Naive thymus-derived CD4-positive, alpha-beta T cell (primary cell): ENCODE measurements at regions not wholly inside any gene's neighbourhood (a gene's known extent, or its start where the extent isn't known, plus 50 kb on each side); places are given as distances from the start of the nearest gene placed in this dataset.
"Not testable (repeated sequence)": the region's sequence is repeated elsewhere in the genome, so short reads cannot be mapped to it uniquely, and the experiment has no call there.

Experiments used
- ATAC-seq: fragments of 150-1000 bp; cut with Tn5 transposase; 2 replicates; pipeline ENCODE4 v1.10.0; 2021; ENCODE audit warnings: mild to moderate bottlenecking, moderate library complexity
- CTCF ChIA-PET: fragments of 350-600 bp; sonication (Branson Sonifier 250); formaldehyde crosslinking; loops from one replicate; lab custom pipeline; 2021; ENCODE audit warnings: antibody characterized with exemption; lab: Charles Lee
- POLR2A ChIA-PET: fragments of 350-600 bp; sonication (Branson Sonifier 250); formaldehyde crosslinking; loops from one replicate; lab custom pipeline; 2021; ENCODE audit warnings: antibody characterized with exemption, inconsistent platforms; lab: Charles Lee
- DNase-seq, 9 donors: peaks; one replicate each; pipeline versions ENCODE4 v3.0.0 to v3.0.0-alpha.2; 2020 to 2022; ENCODE audit warnings: mixed read lengths in 1 of 9
- H3K27ac ChIP-seq: one replicate; pipeline ENCODE4 v1.7.0; 2013; ENCODE audit warnings: mild to moderate bottlenecking, low read depth, low read length, moderate library complexity
- H3K27me3 ChIP-seq, 2 donors: one replicate each; pipeline ENCODE4 v1.7.0; 2013; ENCODE audit warnings: low read length in 2 of 2, mild to moderate bottlenecking in 2 of 2, moderate library complexity in 2 of 2; ENCODE audit not compliant: control insufficient read depth in 2 of 2, insufficient read depth in 2 of 2
- H3K36me3 ChIP-seq, 3 experiments: 1 replicate in 2 of 3; 2 replicates in 1 of 3; pipeline ENCODE4 v1.7.0; 2013; ENCODE audit warnings: low read length in 3 of 3, mild to moderate bottlenecking in 3 of 3, moderate library complexity in 1 of 3; ENCODE audit not compliant: insufficient read depth in 3 of 3, control insufficient read depth in 2 of 3
- H3K4me1 ChIP-seq, 2 donors: one replicate each; pipeline ENCODE4 v1.7.0; 2013; ENCODE audit warnings: low read length in 2 of 2, mild to moderate bottlenecking in 2 of 2, moderate library complexity in 1 of 2; ENCODE audit not compliant: control insufficient read depth in 2 of 2, insufficient read depth in 2 of 2
- H3K4me3 ChIP-seq: 2 replicates; pipeline ENCODE4 v1.7.0; 2013; ENCODE audit warnings: mild to moderate bottlenecking, low read length
- H3K9me3 ChIP-seq, 3 experiments: 1 replicate in 2 of 3; 2 replicates in 1 of 3; pipeline ENCODE4 v1.7.0; 2013; ENCODE audit warnings: low read length in 3 of 3; ENCODE audit not compliant: control insufficient read depth in 2 of 3
- H3K27ac Mint-ChIP-seq, 9 donors: one replicate each; pipeline ENCODE4 v1.8.0; 2020 to 2022; ENCODE audit warnings: mixed read lengths in 9 of 9, mild to moderate bottlenecking in 8 of 9, moderate library complexity in 5 of 9, inconsistent platforms in 2 of 9
- H3K27me3 Mint-ChIP-seq, 5 donors: one replicate each; pipeline ENCODE4 v1.8.0; 2021 to 2022; ENCODE audit warnings: mixed read lengths in 5 of 5, mild to moderate bottlenecking in 1 of 5
- H3K36me3 Mint-ChIP-seq, 5 donors: one replicate each; pipeline ENCODE4 v1.8.0; 2020 to 2022; ENCODE audit warnings: mixed read lengths in 5 of 5, mild to moderate bottlenecking in 3 of 5, inconsistent platforms in 1 of 5
- H3K4me1 Mint-ChIP-seq, 7 donors: one replicate each; pipeline ENCODE4 v1.8.0; 2020 to 2022; ENCODE audit warnings: mixed read lengths in 7 of 7, mild to moderate bottlenecking in 3 of 7, inconsistent platforms in 1 of 7
- H3K4me3 Mint-ChIP-seq, 10 donors: one replicate each; pipeline ENCODE4 v1.8.0; 2020 to 2022; ENCODE audit warnings: mild to moderate bottlenecking in 10 of 10, mixed read lengths in 10 of 10, moderate library complexity in 6 of 10, inconsistent platforms in 2 of 10
- H3K9me3 Mint-ChIP-seq, 11 donors: one replicate each; pipeline ENCODE4 v1.8.0; 2020 to 2022; ENCODE audit warnings: mixed read lengths in 11 of 11, mild to moderate bottlenecking in 4 of 11, inconsistent platforms in 1 of 11, moderate library complexity in 1 of 11
- intact Hi-C, 2 donors: fragments of 100-400 bp; cut with micrococcal nuclease; formaldehyde crosslinking; loops; one replicate each; pipeline ENCODE4 v1.15.1; 2023

DNA sequence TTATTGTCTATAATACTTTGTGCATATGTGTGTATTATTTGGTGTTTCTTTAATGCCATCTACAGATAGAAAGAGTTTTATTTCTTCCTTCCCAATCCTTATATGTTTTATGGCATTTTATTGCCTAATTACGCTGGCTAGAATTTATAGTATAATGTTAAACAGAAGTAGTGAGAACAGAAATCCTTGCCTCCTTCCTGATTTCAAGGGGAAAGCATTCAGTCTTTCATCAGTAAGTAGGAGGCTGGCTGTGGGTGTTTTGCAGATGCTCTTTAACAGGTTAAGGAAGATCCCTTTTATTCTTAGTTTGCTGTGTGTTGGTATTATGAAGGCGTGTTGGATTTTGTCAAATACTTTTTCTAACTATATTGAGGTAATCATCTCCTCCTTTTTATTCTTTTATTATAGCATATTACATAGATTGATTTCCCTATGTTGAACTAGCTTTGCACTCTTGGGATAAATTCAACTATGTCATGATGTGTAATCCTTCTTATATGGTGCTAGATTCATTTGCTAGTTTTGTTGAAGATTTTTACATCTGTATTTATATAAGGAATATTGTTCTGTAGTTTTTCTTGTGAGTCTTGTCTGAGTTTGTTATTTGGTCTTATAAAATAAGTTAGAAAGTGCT lies 204.6 kb downstream of the ANKRD30B start:
- H3K4me3 ChIP-seq, H3K4me3 Mint-ChIP-seq, H3K36me3 Mint-ChIP-seq, H3K27ac ChIP-seq, H3K27me3 Mint-ChIP-seq, H3K4me1 ChIP-seq, POLR2A ChIA-PET, H3K9me3 ChIP-seq, H3K36me3 ChIP-seq, H3K4me1 Mint-ChIP-seq, H3K27ac Mint-ChIP-seq, ATAC-seq, H3K27me3 ChIP-seq, DNase-seq, CTCF ChIA-PET, intact Hi-C loops: not testable (repeated sequence)
- H3K9me3 Mint-ChIP-seq: peaks cover 0 to 25% (median 5%) of the 10 kb centered on the region in 11 donors

DNA sequence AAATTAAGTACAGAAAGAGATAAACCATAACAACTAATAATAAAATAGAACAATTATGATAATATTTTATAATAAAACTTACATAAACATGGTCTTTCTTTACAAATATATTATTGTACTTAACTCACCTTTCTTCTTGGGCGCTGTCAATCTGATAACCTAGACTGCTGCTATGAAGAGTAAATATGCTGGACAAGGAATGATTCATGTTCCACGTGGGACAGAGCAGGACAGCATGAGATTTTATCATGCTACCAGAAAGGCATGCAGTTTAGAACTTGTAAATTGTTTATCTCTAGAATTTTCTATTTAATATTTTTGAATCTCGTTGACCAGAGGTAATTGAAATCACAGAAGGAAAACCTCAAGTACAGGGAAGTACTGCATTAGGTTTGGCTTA lies 210.7 kb downstream of the ANKRD30B start:
- intact Hi-C loops: no loop called here
- no peak overlapping the region for H3K27ac Mint-ChIP-seq
- Histone ChIP-seq H3K36me3 (no peaks in the 10 kb centered on the region), H3K9me3 (no peaks in the 10 kb centered on the region), H3K27ac (no peak overlapping the region), H3K4me3 (no peak overlapping the region), H3K4me1 (no peaks in the 10 kb centered on the region), H3K27me3 (peaks cover 0 to 4% of the 10 kb centered on the region in 2 donors)
- H3K9me3 Mint-ChIP-seq: peaks cover 0 to 27% (median 5%) of the 10 kb centered on the region in 11 donors
- DNase-seq: no peak
- no peak overlapping the region for H3K4me3 Mint-ChIP-seq
- CTCF ChIA-PET: no interaction called here
- no peaks in the 10 kb centered on the region for H3K4me1 Mint-ChIP-seq
- no peaks in the 10 kb centered on the region for H3K36me3 Mint-ChIP-seq
- ATAC-seq: no peak
- peaks cover 0 to 13% (median 0%) of the 10 kb centered on the region in 5 donors for H3K27me3 Mint-ChIP-seq
- POLR2A ChIA-PET: no interaction called here

DNA sequence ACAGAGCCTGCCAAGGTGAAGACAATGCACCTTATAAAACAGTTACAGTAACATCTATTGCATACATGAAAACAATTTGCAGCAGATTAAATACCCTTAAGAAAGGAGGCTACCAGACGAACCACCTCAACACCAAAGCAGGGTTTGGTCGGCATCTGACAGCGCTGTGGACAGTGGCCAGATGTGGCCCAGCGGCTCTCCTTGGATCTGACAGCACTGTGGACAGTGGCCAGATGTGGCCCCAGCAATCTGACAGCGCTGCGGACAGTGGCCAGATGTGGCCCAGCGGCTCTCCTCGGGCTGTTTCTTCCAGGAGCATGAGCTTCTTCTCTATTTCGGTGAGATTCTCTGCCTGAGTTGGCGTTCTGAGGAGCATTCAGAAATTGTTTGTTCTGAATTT lies 211.6 kb downstream of the ANKRD30B start:
- H3K4me3 ChIP-seq: no peak overlapping the region
- Mint-ChIP-seq H3K9me3 (peaks cover 0 to 27% (median 5%) of the 10 kb centered on the region in 11 donors), H3K4me1 (no peaks in the 10 kb centered on the region), H3K36me3 (no peaks in the 10 kb centered on the region), H3K27me3 (peaks cover 0 to 13% (median 0%) of the 10 kb centered on the region in 5 donors), H3K27ac (no peak overlapping the region), H3K4me3 (no peak overlapping the region)
- ATAC-seq (no peak), DNase-seq (no peak)
- H3K36me3 ChIP-seq: no peaks in the 10 kb centered on the region
- no peaks in the 10 kb centered on the region for H3K4me1 ChIP-seq
- intact Hi-C loops: no loop called here
- no peak overlapping the region for H3K27ac ChIP-seq
- CTCF ChIA-PET: no interaction called here
- POLR2A ChIA-PET: no interaction called here
- no peaks in the 10 kb centered on the region for H3K9me3 ChIP-seq
- peaks cover 0 to 4% of the 10 kb centered on the region in 2 donors for H3K27me3 ChIP-seq

DNA sequence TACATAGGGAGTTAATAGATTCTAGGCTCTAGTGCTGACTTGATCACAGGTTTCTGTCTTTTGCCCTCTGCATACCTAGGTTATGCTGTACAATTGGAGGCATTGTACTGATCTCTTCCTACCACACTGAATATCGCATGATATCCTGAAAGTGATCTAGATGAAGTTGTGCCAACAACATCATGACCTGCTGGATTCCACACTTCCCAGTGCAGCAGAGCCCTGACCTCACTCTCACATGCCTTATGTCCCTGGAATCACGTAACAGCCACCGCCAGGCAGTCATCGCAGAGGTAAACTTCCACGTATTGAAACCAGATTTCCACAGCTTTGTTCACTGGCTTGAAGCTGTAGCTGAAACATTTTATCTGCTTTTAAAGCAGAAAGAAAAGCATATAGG lies 214.0 kb downstream of the ANKRD30B start:
- Histone ChIP-seq H3K27me3 (peaks cover 0 to 4% of the 10 kb centered on the region in 2 donors), H3K4me3 (no peak overlapping the region), H3K36me3 (no peaks in the 10 kb centered on the region), H3K9me3 (no peaks in the 10 kb centered on the region), H3K27ac (no peak overlapping the region), H3K4me1 (no peaks in the 10 kb centered on the region)
- H3K4me3 Mint-ChIP-seq: no peak overlapping the region
- POLR2A ChIA-PET: no interaction called here
- H3K27ac Mint-ChIP-seq: no peak overlapping the region
- H3K4me1 Mint-ChIP-seq: no peaks in the 10 kb centered on the region
- intact Hi-C loops: no loop called here
- no peak for DNase-seq
- peaks cover 0 to 9% (median 0%) of the 10 kb centered on the region in 11 donors for H3K9me3 Mint-ChIP-seq
- ATAC-seq: no peak
- no peaks in the 10 kb centered on the region for H3K36me3 Mint-ChIP-seq
- peaks cover 0 to 10% (median 0%) of the 10 kb centered on the region in 5 donors for H3K27me3 Mint-ChIP-seq
- CTCF ChIA-PET: no interaction called here

DNA sequence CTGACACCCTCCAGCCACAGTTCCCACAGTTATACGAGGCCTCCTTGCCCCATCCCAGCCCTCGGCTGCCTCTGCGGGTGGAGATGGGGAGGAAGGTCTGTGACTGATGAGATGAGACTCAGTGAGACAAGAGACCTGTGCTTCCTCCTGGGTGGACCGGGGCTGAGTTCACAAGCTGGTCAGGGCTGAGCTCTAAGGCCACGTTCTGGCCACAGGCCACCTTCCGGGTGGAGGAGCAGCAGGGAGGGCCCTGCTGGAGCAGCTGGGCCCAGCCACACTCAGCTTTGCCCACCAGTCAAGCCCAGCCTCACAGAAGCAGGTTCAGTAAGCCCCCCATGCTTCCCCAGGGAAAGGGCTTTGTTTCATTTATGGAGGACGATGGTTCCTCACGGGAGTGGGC lies 214.7 kb downstream of the ANKRD30B start:
- ChIA-PET CTCF (no interaction called here), POLR2A (no interaction called here)
- peaks cover 0 to 3% of the 10 kb centered on the region in 2 donors for H3K27me3 ChIP-seq
- intact Hi-C loops: no loop called here
- no peaks in the 10 kb centered on the region for H3K36me3 Mint-ChIP-seq
- H3K9me3 Mint-ChIP-seq: peaks cover 0 to 2% (median 0%) of the 10 kb centered on the region in 11 donors
- no peak for ATAC-seq
- H3K4me3 ChIP-seq: no peak overlapping the region
- H3K36me3 ChIP-seq: no peaks in the 10 kb centered on the region
- peaks cover 0 to 10% (median 0%) of the 10 kb centered on the region in 5 donors for H3K27me3 Mint-ChIP-seq
- H3K27ac ChIP-seq: no peak overlapping the region
- no peaks in the 10 kb centered on the region for H3K4me1 ChIP-seq
- no peak overlapping the region for H3K4me3 Mint-ChIP-seq
- H3K9me3 ChIP-seq: no peaks in the 10 kb centered on the region
- H3K27ac Mint-ChIP-seq: no peak overlapping the region
- no peaks in the 10 kb centered on the region for H3K4me1 Mint-ChIP-seq
- no peak for DNase-seq

DNA sequence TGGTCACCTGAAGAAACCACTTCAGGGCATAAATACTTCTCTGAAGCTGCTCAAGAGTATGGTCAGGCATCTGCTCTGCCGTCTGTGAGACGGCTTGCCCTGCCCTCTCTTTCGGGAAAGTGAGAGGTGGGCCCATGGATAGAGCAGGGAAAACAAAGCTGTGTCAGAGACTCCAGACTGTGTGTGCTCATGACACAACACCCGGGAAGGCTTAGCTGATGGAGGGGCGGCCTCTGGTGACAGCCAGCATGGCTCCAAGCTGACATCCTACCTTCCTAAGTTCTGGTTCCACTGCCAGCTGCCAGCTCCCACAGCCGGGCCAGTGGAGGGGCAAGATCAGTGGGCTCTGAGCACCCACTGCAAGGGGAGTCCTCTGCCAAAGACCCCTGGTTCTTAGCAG lies 215.3 kb downstream of the ANKRD30B start:
- Mint-ChIP-seq H3K4me3 (no peak overlapping the region), H3K36me3 (no peaks in the 10 kb centered on the region), H3K4me1 (no peaks in the 10 kb centered on the region), H3K27ac (no peak overlapping the region), H3K27me3 (peaks cover 0 to 10% (median 0%) of the 10 kb centered on the region in 5 donors), H3K9me3 (no peaks in the 10 kb centered on the region)
- POLR2A ChIA-PET: no interaction called here
- Histone ChIP-seq H3K4me3 (no peak overlapping the region), H3K9me3 (no peaks in the 10 kb centered on the region), H3K36me3 (no peaks in the 10 kb centered on the region), H3K27ac (no peak overlapping the region), H3K27me3 (no peaks in the 10 kb centered on the region), H3K4me1 (no peaks in the 10 kb centered on the region)
- DNase-seq (no peak), ATAC-seq (no peak)
- intact Hi-C loops: no loop called here
- CTCF ChIA-PET: no interaction called here

DNA sequence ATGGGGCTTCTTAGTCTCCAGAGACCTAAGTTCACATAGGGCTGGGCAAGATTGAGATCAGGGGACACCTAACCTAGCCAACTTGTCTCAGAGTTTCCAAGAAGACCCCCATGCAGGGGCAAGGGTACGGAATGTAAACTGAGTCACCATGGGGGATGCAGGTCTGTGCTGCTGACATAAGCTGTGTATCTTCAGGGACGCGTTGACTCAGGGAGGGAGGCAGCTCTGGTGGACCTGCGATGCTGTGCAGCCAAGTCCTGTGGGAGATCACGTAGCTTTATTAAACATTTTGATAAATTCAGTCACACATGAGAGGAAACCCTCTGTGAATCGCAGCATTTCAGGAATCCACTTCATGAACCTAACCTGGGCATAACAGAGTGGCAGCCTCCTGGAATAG lies 216.0 kb downstream of the ANKRD30B start:
- POLR2A ChIA-PET: no interaction called here

More for the DNA sequence above, 216.0 kb downstream of the ANKRD30B start:
- DNase-seq (no peak), ATAC-seq (no peak)
- no peaks in the 10 kb centered on the region for H3K4me1 ChIP-seq
- no peaks in the 10 kb centered on the region for H3K36me3 ChIP-seq
- Mint-ChIP-seq H3K27me3 (peaks cover 0 to 10% (median 0%) of the 10 kb centered on the region in 5 donors), H3K27ac (no peak overlapping the region), H3K4me1 (no peaks in the 10 kb centered on the region), H3K36me3 (no peaks in the 10 kb centered on the region), H3K9me3 (no peaks in the 10 kb centered on the region), H3K4me3 (no peak overlapping the region)
- CTCF ChIA-PET: no interaction called here
- H3K27me3 ChIP-seq: no peaks in the 10 kb centered on the region
- no peak overlapping the region for H3K27ac ChIP-seq
- no peak overlapping the region for H3K4me3 ChIP-seq
- H3K9me3 ChIP-seq: no peaks in the 10 kb centered on the region
- intact Hi-C loops: no loop called here
